ENCODE measurements at regions not wholly inside any gene's neighbourhood (a gene's known extent, or its start where the extent isn't known, plus 50 kb on each side); places are given as distances from the start of the nearest gene placed in this dataset.

GRCh38 chr4:17288151-17288550 is 223.7 kb downstream of the QDPR start:
- no peak for DNase-seq

GRCh38 chr4:17286752-17287460 is 225.0 kb downstream of the QDPR start:
- DNase-seq, result no peak

GRCh38 chr4:17285747-17286146 is 226.1 kb downstream of the QDPR start:
- DNase-seq, result no peak

GRCh38 chr4:17284323-17285175 is 227.3 kb downstream of the QDPR start:
- no peak for DNase-seq

GRCh38 chr4:17283832-17284231 is 228.1 kb downstream of the QDPR start:
- no peak for DNase-seq

GRCh38 chr4:17283251-17283650 is 228.6 kb downstream of the QDPR start:
- no peak for DNase-seq

- no peak for DNase-seq
Observed at GRCh38 chr4:17280261-17281018, 231.4 kb downstream of the QDPR start.

GRCh38 chr4:17276776-17277175 is 235.1 kb downstream of the QDPR start:
- no peak for DNase-seq

- DNase-seq, result no peak
Observed at GRCh38 chr4:17275836-17276235, 236.1 kb downstream of the QDPR start.

- no peak for DNase-seq
Observed at GRCh38 chr4:17273047-17273446, 238.8 kb downstream of the QDPR start.

- DNase-seq, result no peak
Observed at GRCh38 chr4:17272154-17272553, 239.7 kb downstream of the QDPR start.

- DNase-seq, result no peak
Observed at GRCh38 chr4:17265653-17266052, 246.2 kb downstream of the QDPR start.

- no peak for DNase-seq
Observed at GRCh38 chr4:17265139-17265538, 246.8 kb downstream of the QDPR start.

GRCh38 chr4:17260166-17260907 is 251.6 kb downstream of the QDPR start:
- no peak for DNase-seq

- no peak for DNase-seq
Observed at GRCh38 chr4:17258106-17258505, 253.8 kb downstream of the QDPR start.

- no peak for DNase-seq
Observed at GRCh38 chr4:17252131-17252530, 259.8 kb downstream of the QDPR start.

GRCh38 chr4:17251101-17251500 is 260.8 kb downstream of the QDPR start:
- no peak for DNase-seq

GRCh38 chr4:17250591-17250990 is 261.3 kb downstream of the QDPR start:
- no peak for DNase-seq

- DNase-seq, result no peak
Observed at GRCh38 chr4:17246656-17247055, 265.2 kb downstream of the QDPR start.

GRCh38 chr4:17241835-17242234 is 270.1 kb downstream of the QDPR start:
- DNase-seq, result no peak

GRCh38 chr4:17238633-17239032 is 273.3 kb downstream of the QDPR start:
- no peak for DNase-seq

- no peak for DNase-seq
Observed at GRCh38 chr4:17236686-17237085, 275.2 kb downstream of the QDPR start.

GRCh38 chr4:17234678-17235077 is 277.2 kb downstream of the QDPR start:
- no peak for DNase-seq
